GM12878 (cell line): ENCODE measurements at regions not wholly inside any gene's neighbourhood (a gene's known extent, or its start where the extent isn't known, plus 50 kb on each side); places are given as distances from the start of the nearest gene placed in this dataset.

Experiments
- ATAC-seq: fragments of 200-7000 bp; cut with Tn5 transposase; 3 replicates; pipeline ENCODE4 v1.9.1; 2020; ENCODE audit warnings: mild to moderate bottlenecking, moderate library complexity
- BruUV-seq: library from RNA; stranded (reverse); fragments of 400-500 nt; replicated peaks from 2 replicates; lab custom pipeline; 2021; lab: Mats Ljungman, UMichigan
- CTCF ChIA-PET: fragments of 300-600 bp; sonication (Branson Sonifier 250); formaldehyde crosslinking; extraction: SDS; loops from one replicate; lab custom pipeline; 2021; ENCODE audit warnings: inconsistent platforms; lab: Yijun Ruan, JAX
- POLR2A ChIA-PET: fragments of 350-600 bp; formaldehyde crosslinking; extraction: SDS; loops from one replicate; lab custom pipeline; 2021; ENCODE audit warnings: inconsistent platforms; lab: Charles Lee
- RAD21 ChIA-PET: fragments of 300-600 bp; sonication (Branson Sonifier 250); formaldehyde crosslinking; loops from one replicate; lab custom pipeline; 2023; ENCODE audit warnings: antibody characterized with exemption; ENCODE audit not compliant: unreplicated experiment; lab: Charles Lee
- SMC1A ChIA-PET: fragments of 300-600 bp; sonication (Branson Sonifier 250); formaldehyde crosslinking; loops from one replicate; lab custom pipeline; 2023; ENCODE audit not compliant: unreplicated experiment, uncharacterized antibody; lab: Charles Lee
- DNase-seq: peaks from one replicate; pipeline ENCODE4 v3.0.0-alpha.2; 2011; ENCODE audit warnings: low read depth, low spot score
- FAIRE-seq: peaks from 3 replicates; lab custom pipeline; 2011; peaks lifted over from hg19 to GRCh38; lab: Jason Lieb, UNC
- H2AFZ ChIP-seq: 2 replicates; pipeline ENCODE4 v1.6.0; 2011; ENCODE audit warnings: low read depth, low read length, control low read depth; ENCODE audit not compliant: control insufficient read depth
- H3K27ac ChIP-seq: 2 replicates; pipeline ENCODE4 v1.5.1; 2011; ENCODE audit warnings: control low read depth; ENCODE audit not compliant: control insufficient read depth, insufficient read depth
- H3K27me3 ChIP-seq, 2 experiments: replicated peaks in 1 of 2; 2 replicates each; pipeline versions ENCODE4 v1.6.0 to v1.6.1; 2011; ENCODE audit warnings: low read length in 1 of 2; ENCODE audit not compliant: control insufficient read depth in 2 of 2, insufficient read depth in 2 of 2
- H3K36me3 ChIP-seq, 2 experiments: 2 replicates each; pipeline ENCODE4 v1.5.1; 2011; ENCODE audit warnings: low read length in 1 of 2; ENCODE audit not compliant: control insufficient read depth in 2 of 2, insufficient read depth in 2 of 2
- H3K4me1 ChIP-seq: 2 replicates; pipeline ENCODE4 v1.6.1; 2011; ENCODE audit warnings: mild to moderate bottlenecking, low read length, moderate library complexity, mixed read lengths; ENCODE audit not compliant: control insufficient read depth, insufficient read depth
- H3K4me2 ChIP-seq: 2 replicates; pipeline ENCODE4 v1.6.0; 2011; ENCODE audit warnings: control low read depth; ENCODE audit not compliant: control insufficient read depth, insufficient read depth
- H3K4me3 ChIP-seq: fragments of 200-600 bp; sonication (generic); 2 replicates; pipeline ENCODE4 v1.5.1; 2016
- H3K79me2 ChIP-seq: 2 replicates; pipeline ENCODE4 v1.6.0; 2011; ENCODE audit warnings: low read length; ENCODE audit not compliant: control insufficient read depth, insufficient read depth
- H3K9ac ChIP-seq: 2 replicates; pipeline ENCODE4 v1.8.0; 2011; ENCODE audit warnings: low read length, control low read depth, mixed read lengths; ENCODE audit not compliant: control insufficient read depth, insufficient read depth
- H3K9me3 ChIP-seq: replicated peaks from 3 replicates; pipeline ENCODE4 v1.5.1; 2011; ENCODE audit warnings: mild to moderate bottlenecking, low read length; ENCODE audit not compliant: control insufficient read depth, insufficient read depth
- H4K20me1 ChIP-seq: 2 replicates; pipeline ENCODE4 v1.6.0; 2011; ENCODE audit not compliant: control insufficient read depth, insufficient read depth
- BMI1 ChIP-seq: fragments of 450-650 bp; IDR thresholded peaks from 2 replicates; pipeline ENCODE4 v1.6.1; 2016; ENCODE audit warnings: mild to moderate bottlenecking, moderate library complexity, borderline replicate concordance
- CBX3 ChIP-seq: fragments of 200-600 bp; sonication (generic); IDR thresholded peaks from 2 replicates; pipeline ENCODE4 v1.6.1; 2016; ENCODE audit warnings: low read depth, borderline replicate concordance
- CHD2 ChIP-seq: IDR thresholded peaks from 2 replicates; pipeline ENCODE4 v1.6.1; 2011; ENCODE audit warnings: low read depth, low read length, improper control_type of control experiment, borderline replicate concordance
- MLLT1 ChIP-seq: fragments of 450-650 bp; IDR thresholded peaks from 2 replicates; pipeline ENCODE4 v1.6.1; 2016; ENCODE audit warnings: mild to moderate bottlenecking
- PRDM15 ChIP-seq: fragments of 450-650 bp; formaldehyde crosslinking; IDR thresholded peaks from 2 replicates; pipeline ENCODE4 v1.4.0; 2020; ENCODE audit warnings: mild to moderate bottlenecking, moderate library complexity
- USF2 ChIP-seq: IDR thresholded peaks from 2 replicates; pipeline ENCODE4 v1.6.1; 2011; ENCODE audit warnings: low read depth, low read length, improper control_type of control experiment, borderline replicate concordance
- ZNF592 ChIP-seq: fragments of 450-650 bp; IDR thresholded peaks from 2 replicates; pipeline ENCODE4 v1.6.1; 2017; ENCODE audit warnings: mild to moderate bottlenecking, moderate library complexity
- WGBS: methylation state at CpG from one replicate; pipeline ENCODE4 v1.1.6; 2016; ENCODE audit warnings: low lambda C conversion rate; ENCODE audit not compliant: insufficient replicate concordance, insufficient coverage; ENCODE audit errors: missing lambda C conversion rate; 5-methylcytosine and 5-hydroxymethylcytosine counted together
- in situ Hi-C: fragments of 300-500 bp; cut with MboI; formaldehyde crosslinking; loops from 9 replicates; pipeline ENCODE4 v1.14.3; 2018; ENCODE audit warnings: mixed read lengths
- intact Hi-C: fragments of 100-400 bp; cut with micrococcal nuclease; formaldehyde crosslinking; loops from one replicate; pipeline ENCODE4 v1.14.2; 2022; ENCODE audit not compliant: unreplicated experiment

GRCh38 chr14:62364161-62364560, 601.9 kb downstream of the SNAPC1 start:
- H3K27ac ChIP-seq, result no peak overlapping the region
- FAIRE-seq (no peak), ATAC-seq (no peak), DNase-seq (no peak)
- no peaks in the 10 kb centered on the region for H3K4me1 ChIP-seq
- H3K9me3 ChIP-seq, result no peaks in the 10 kb centered on the region
- no peak overlapping the region for H2AFZ ChIP-seq
- no peaks in the 10 kb centered on the region for H3K36me3 ChIP-seq
- SMC1A ChIA-PET, result no interaction called here
- in situ Hi-C loops, result no loop called here
- no peak overlapping the region for H3K9ac ChIP-seq
- intact Hi-C loops, result no loop called here
- WGBS, result 16% methylated on average over 2 of the region's 2 CpGs
- POLR2A ChIA-PET, result no interaction called here
- no TSS peak for BruUV-seq
- no peaks in the 10 kb centered on the region for H3K79me2 ChIP-seq
- no peak overlapping the region for H3K4me3 ChIP-seq
- CTCF ChIA-PET, result no interaction called here
- no peaks in the 10 kb centered on the region for H3K27me3 ChIP-seq
- no peaks in the 10 kb centered on the region for H4K20me1 ChIP-seq
- RAD21 ChIA-PET, result no interaction called here
- TF ChIP-seq USF2 (no peak), CHD2 (no peak), MLLT1 (no peak)
- no peak overlapping the region for H3K4me2 ChIP-seq

GRCh38 chr14:62364800-62365280, 602.6 kb downstream of the SNAPC1 start:
- DNase-seq (no peak), ATAC-seq (no peak), FAIRE-seq (no peak)
- ChIA-PET RAD21 (no interaction called here), CTCF (no interaction called here), POLR2A (no interaction called here), SMC1A (no interaction called here)
- intact Hi-C loops, result no loop called here
- in situ Hi-C loops, result no loop called here
- Histone ChIP-seq H3K4me1 (no peaks in the 10 kb centered on the region), H3K9me3 (no peaks in the 10 kb centered on the region), H3K4me3 (no peak overlapping the region), H3K79me2 (no peaks in the 10 kb centered on the region), H3K9ac (no peak overlapping the region), H4K20me1 (no peaks in the 10 kb centered on the region), H2AFZ (no peak overlapping the region), H3K36me3 (no peaks in the 10 kb centered on the region), H3K27me3 (no peaks in the 10 kb centered on the region), H3K27ac (no peak overlapping the region), H3K4me2 (no peak overlapping the region)
- BruUV-seq, result no TSS peak
- 22% methylated on average over 4 of the region's 4 CpGs for WGBS
- no peak for TF ChIP-seq ZNF592
- no peak for TF ChIP-seq BMI1
- no peak for TF ChIP-seq PRDM15 (CRISPR knock-in tag)
- TF ChIP-seq CBX3, result no peak
